ENCODE measurements at regions not wholly inside any gene's neighbourhood (a gene's known extent, or its start where the extent isn't known, plus 50 kb on each side); places are given as distances from the start of the nearest gene placed in this dataset.

DNA sequence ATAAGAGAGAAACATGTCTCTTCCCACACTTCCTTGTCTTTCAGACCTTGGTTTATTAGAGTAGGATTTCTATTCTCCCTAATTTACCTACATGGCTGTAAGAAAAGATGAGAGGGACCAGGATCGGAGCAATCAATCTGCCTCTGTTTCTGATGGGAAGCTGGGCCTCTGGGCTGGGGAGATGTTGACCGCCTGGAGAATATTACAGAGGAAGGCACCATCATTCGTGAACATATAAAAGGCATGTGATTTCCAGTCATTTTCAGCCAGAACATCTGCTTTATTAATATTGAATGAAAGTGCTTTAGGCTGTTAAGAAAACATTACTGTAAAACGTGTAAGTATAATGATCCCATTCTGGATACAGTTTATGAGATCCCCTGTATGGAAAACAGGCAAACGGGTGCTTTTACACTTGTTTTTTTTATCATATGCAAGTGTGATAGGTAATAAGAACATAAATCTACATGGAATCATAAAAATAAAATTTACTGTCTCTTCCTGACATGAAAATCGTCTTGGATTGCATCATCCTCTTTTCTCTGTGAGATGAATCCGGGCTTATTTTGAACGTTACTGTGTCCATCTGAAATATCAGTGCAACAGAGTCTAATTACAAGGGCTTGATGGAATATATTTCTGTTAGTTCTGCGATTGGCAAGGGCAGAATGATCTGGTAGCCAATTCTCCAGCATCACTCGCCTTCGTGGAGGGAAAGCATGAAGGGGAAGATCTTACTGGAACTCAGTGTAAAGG lies 94.5 kb upstream of the BAIAP2L1 start:
- Histone ChIP-seq H3K4me1 (no peaks in the 10 kb centered on the region), H3K4me3 (ENCODE audit: low read depth, low read length) (no peak overlapping the region), H3K79me2 (no peaks in the 10 kb centered on the region), H3K9ac (no peak overlapping the region), H3K36me3 (ENCODE audit: control insufficient read depth, insufficient read depth, low read length) (no peaks in the 10 kb centered on the region), H2AFZ (no peak overlapping the region), H3K4me2 (ENCODE audit: low read length) (no peak overlapping the region), H3K27ac (no peak overlapping the region), H3K9me3 (ENCODE audit: control insufficient read depth, low read length) (no peaks in the 10 kb centered on the region), H3K27me3 (ENCODE audit: control insufficient read depth, insufficient read depth, low read length) (no peaks in the 10 kb centered on the region)
- TF ChIP-seq, protein P1, sequence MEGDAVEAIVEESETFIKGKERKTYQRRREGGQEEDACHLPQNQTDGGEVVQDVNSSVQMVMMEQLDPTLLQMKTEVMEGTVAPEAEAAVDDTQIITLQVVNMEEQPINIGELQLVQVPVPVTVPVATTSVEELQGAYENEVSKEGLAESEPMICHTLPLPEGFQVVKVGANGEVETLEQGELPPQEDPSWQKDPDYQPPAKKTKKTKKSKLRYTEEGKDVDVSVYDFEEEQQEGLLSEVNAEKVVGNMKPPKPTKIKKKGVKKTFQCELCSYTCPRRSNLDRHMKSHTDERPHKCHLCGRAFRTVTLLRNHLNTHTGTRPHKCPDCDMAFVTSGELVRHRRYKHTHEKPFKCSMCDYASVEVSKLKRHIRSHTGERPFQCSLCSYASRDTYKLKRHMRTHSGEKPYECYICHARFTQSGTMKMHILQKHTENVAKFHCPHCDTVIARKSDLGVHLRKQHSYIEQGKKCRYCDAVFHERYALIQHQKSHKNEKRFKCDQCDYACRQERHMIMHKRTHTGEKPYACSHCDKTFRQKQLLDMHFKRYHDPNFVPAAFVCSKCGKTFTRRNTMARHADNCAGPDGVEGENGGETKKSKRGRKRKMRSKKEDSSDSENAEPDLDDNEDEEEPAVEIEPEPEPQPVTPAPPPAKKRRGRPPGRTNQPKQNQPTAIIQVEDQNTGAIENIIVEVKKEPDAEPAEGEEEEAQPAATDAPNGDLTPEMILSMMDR (IDR thresholded peaks at IDR 0.05), result no peak

DNA sequence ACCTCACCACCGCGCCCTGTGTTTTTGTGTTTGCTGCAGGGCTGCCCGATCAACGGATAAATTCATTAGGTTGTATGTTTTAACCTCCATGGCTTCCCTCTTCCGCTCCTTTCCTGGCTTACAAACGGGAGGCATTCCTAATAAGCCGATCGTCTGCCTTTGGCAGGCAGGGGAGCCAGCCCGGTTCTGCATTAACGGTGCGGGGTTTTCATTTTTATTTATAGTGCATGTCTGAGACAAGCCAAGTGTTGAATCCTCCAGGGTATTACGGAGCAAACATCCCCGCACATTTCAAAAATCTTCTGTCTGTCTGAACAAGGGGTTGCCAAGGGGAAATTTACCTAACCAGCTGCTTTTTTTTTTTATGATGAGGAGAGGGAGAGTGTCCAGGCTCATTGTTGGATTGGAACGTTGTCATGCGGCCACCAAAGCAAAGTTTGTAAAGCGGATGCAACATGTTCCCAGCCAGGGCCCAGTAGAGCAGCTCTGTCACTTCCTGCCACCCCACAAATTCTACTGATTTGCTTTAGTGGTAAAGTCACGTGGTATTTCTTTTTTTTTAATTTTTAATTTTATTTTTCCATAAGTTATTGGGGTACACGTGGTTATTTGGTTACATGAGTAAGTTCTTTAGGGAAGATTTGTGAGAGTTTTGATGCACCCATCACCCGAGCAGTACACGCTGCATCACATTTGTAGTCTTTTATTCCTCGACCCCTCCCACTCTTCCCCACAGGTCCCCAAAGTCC lies 92.3 kb upstream of the BAIAP2L1 start:
- H3K4me3 ChIP-seq (ENCODE audit: low read depth, low read length), result no peak overlapping the region
- H2AFZ ChIP-seq, result no peak overlapping the region
- H3K27ac ChIP-seq, result no peak overlapping the region
- no peaks in the 10 kb centered on the region for H3K9me3 ChIP-seq (ENCODE audit: control insufficient read depth, low read length)
- H3K27me3 ChIP-seq (ENCODE audit: control insufficient read depth, insufficient read depth, low read length), result no peaks in the 10 kb centered on the region
- H3K4me2 ChIP-seq (ENCODE audit: low read length), result no peak overlapping the region
- H3K79me2 ChIP-seq, result no peaks in the 10 kb centered on the region
- no peaks in the 10 kb centered on the region for H3K36me3 ChIP-seq (ENCODE audit: control insufficient read depth, insufficient read depth, low read length)
- no peak overlapping the region for H3K9ac ChIP-seq
- no peaks in the 10 kb centered on the region for H3K4me1 ChIP-seq
- TF ChIP-seq, protein P1 (IDR thresholded peaks at IDR 0.05), result no peak

DNA sequence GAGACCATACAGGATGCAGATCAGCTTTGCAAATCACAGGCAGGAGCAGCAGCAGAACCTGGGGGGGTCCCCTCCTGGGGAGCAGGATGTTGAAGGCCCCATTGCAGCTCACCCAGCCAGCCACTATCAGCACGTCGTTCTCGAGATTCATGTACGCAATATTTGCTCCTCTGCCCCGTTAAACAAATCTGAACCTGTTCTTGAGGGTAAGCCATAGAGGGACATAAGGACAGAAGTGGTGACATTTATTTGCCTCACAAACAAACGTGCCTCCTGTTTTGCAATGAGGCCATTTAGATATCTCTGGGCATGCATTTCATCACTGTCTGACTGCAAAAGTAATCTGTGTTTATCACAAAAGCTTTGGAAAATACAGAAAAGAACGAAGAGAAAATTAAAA lies 87.3 kb upstream of the BAIAP2L1 start:
- Histone ChIP-seq H2AFZ (no peak overlapping the region), H3K79me2 (no peaks in the 10 kb centered on the region), H3K36me3 (ENCODE audit: control insufficient read depth, insufficient read depth, low read length) (no peaks in the 10 kb centered on the region), H3K4me3 (ENCODE audit: low read depth, low read length) (no peak overlapping the region), H3K9me3 (ENCODE audit: control insufficient read depth, low read length) (no peaks in the 10 kb centered on the region), H3K27me3 (ENCODE audit: control insufficient read depth, insufficient read depth, low read length) (no peaks in the 10 kb centered on the region), H3K4me2 (ENCODE audit: low read length) (no peak overlapping the region), H3K27ac (no peak overlapping the region), H3K9ac (no peak overlapping the region), H3K4me1 (no peaks in the 10 kb centered on the region)
- TF ChIP-seq, protein P1 (IDR thresholded peaks at IDR 0.05), result no peak

DNA sequence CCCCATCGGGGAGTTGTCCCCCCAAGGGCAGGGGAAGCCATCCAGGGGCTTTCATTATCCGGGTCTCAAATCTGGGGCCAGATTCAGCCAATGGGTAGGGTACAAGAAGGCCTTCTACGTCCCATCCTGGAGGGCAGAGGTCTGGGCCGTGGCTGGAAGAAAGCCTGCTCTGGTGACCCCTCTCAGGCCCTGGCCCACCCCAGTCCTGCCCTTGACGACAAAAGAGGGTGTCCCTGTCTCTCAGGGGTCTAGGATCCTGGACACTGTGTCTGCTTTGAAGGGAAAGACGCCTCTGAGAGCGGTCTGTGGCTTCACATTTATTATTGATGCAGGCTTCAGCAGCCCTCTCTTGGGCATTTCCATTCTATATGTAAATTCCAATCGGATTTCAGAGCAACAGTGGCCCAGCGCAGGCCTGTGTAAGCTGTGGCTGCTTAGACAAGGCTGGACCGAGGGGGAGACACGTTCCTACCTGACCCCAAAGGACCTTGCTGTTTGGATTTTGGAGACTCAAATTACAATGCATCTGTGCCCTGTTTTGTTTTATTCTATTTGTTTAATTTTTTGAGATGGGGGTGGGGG lies 83.2 kb upstream of the BAIAP2L1 start:
- H3K36me3 ChIP-seq (ENCODE audit: control insufficient read depth, insufficient read depth, low read length), result no peaks in the 10 kb centered on the region
- H3K4me3 ChIP-seq (ENCODE audit: low read depth, low read length), result no peak overlapping the region
- no peak overlapping the region for H3K27ac ChIP-seq
- H3K4me2 ChIP-seq (ENCODE audit: low read length), result no peak overlapping the region
- no peaks in the 10 kb centered on the region for H3K79me2 ChIP-seq
- no peaks in the 10 kb centered on the region for H3K27me3 ChIP-seq (ENCODE audit: control insufficient read depth, insufficient read depth, low read length)
- TF ChIP-seq, protein P1 (IDR thresholded peaks at IDR 0.05), result no peak
- no peak overlapping the region for H3K9ac ChIP-seq
- H2AFZ ChIP-seq, result no peak overlapping the region
- no peaks in the 10 kb centered on the region for H3K9me3 ChIP-seq (ENCODE audit: control insufficient read depth, low read length)
- no peaks in the 10 kb centered on the region for H3K4me1 ChIP-seq

Data from parathyroid adenoma (tissue), 2 donors.